BE2C (cell line): ENCODE measurements at regions not wholly inside any gene's neighbourhood (a gene's known extent, or its start where the extent isn't known, plus 50 kb on each side); places are given as distances from the start of the nearest gene placed in this dataset.

ENCODE experiments used
- DNase-seq: peaks from one replicate; pipeline ENCODE4 v3.0.0-alpha.2; 2020
- H3K27me3 ChIP-seq: fragments of 250-450 bp; sonication (Bioruptor Pico); 2 replicates; pipeline ENCODE4 v1.5.1; 2020; ENCODE audit warnings: mild to moderate bottlenecking
- H3K36me3 ChIP-seq: fragments of 250-450 bp; sonication (Bioruptor Pico); 2 replicates; pipeline ENCODE4 v1.5.1; 2020; ENCODE audit warnings: mild to moderate bottlenecking
- H3K4me1 ChIP-seq: fragments of 250-450 bp; sonication (Bioruptor Pico); 2 replicates; pipeline ENCODE4 v1.5.1; 2020
- H3K4me3 ChIP-seq: 2 replicates; pipeline ENCODE4 v1.5.1; 2011; ENCODE audit warnings: low read depth, low read length
- H3K9me3 ChIP-seq: fragments of 250-450 bp; sonication (Bioruptor Pico); 2 replicates; pipeline ENCODE4 v1.5.1; 2020
- TF ChIP-seq, protein P1 (sequence below): IDR thresholded peaks from 2 replicates; pipeline ENCODE4 v1.5.1; 2012; ENCODE audit warnings: mild to moderate bottlenecking, low read depth, low read length

DNA sequence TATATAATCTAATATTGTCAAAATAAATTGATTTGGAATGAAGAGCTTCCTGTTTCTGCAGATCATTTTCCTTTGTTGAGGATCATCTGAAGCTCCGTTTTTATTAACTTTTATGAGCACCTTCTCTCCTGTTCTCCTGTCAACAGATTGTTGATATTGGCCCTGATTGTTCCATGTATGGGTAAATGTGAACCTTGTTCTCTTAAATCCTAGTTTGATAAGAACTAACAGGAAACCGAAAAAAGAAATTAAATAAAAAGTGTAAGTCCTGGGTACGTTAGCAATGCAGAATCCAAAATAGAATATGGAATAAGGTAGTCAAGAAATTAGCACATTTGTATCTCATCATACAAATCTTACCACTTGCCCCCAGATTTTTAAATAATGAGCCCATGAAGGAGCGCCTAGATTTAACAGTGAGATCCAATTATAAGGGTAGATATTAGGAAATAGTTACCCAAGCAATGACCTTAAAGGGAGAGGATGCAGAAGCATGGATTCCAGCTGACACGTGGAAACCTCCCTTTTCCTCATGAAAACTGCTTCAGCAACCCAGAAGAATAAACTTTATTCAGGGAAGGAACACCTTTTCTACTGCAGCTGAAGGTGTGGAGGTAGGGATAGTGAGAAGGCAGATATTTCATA is 80.8 kb upstream of the PIK3R1 start:
- Histone ChIP-seq H3K9me3 (no peaks in the 10 kb centered on the region), H3K4me1 (no peaks in the 10 kb centered on the region), H3K4me3 (no peak overlapping the region), H3K36me3 (no peaks in the 10 kb centered on the region), H3K27me3 (no peaks in the 10 kb centered on the region)
- no peak for DNase-seq
- TF ChIP-seq, protein P1, sequence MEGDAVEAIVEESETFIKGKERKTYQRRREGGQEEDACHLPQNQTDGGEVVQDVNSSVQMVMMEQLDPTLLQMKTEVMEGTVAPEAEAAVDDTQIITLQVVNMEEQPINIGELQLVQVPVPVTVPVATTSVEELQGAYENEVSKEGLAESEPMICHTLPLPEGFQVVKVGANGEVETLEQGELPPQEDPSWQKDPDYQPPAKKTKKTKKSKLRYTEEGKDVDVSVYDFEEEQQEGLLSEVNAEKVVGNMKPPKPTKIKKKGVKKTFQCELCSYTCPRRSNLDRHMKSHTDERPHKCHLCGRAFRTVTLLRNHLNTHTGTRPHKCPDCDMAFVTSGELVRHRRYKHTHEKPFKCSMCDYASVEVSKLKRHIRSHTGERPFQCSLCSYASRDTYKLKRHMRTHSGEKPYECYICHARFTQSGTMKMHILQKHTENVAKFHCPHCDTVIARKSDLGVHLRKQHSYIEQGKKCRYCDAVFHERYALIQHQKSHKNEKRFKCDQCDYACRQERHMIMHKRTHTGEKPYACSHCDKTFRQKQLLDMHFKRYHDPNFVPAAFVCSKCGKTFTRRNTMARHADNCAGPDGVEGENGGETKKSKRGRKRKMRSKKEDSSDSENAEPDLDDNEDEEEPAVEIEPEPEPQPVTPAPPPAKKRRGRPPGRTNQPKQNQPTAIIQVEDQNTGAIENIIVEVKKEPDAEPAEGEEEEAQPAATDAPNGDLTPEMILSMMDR = no peak

DNA sequence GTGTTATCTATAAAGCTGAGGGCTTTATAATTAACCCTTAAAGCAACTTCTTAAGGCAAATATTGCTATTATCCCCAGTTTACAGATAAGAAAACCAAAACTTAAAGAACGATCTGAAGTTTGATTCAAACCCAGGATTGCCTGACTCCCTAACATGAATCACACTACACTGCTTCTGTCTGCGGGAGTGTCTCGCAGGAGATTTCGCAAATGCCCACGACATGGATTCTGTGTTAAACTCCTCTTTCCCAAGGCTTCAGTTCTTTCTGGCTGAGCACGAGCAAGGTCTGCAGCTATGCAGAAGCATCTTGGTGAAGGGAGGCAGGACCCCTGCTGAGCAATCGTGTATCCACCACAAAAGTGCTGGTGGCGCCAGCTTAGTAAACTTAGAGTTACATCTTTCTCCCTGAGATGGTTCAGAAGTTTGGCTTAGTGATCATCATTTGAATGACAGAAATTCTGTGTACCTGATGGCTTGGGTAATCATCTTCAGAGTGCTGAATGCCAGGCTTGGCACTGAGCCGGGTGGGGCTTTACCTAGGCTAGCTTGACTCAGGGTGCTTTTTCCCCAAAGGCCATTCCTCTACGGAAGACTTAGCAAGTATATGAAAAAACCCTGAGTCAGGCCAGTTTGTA is 81.4 kb upstream of the PIK3R1 start:
- Histone ChIP-seq H3K36me3 (no peaks in the 10 kb centered on the region), H3K4me3 (no peak overlapping the region), H3K27me3 (no peaks in the 10 kb centered on the region), H3K4me1 (no peaks in the 10 kb centered on the region), H3K9me3 (no peaks in the 10 kb centered on the region)
- TF ChIP-seq, protein P1 = no peak
- DNase-seq = no peak

DNA sequence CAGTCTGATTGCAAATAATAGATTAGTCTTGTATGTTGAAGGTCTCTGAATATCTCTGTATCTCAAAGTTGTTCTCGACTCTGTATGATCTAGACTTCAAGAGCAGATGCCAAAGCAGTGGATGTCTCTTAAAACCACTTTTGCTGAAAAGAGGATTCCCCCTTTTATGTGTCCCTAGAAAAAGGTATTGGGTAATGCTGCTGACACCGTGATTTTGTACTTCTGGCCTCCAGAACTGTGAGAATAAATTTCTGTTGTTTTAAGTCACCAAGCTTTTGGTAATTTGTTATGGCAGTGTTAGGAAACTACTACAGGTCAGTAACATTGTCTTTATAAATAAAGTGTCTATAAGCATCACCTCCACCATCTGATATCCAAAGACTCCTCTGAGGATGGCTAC is 85.3 kb upstream of the PIK3R1 start:
- no peaks in the 10 kb centered on the region for H3K4me1 ChIP-seq
- H3K36me3 ChIP-seq = no peaks in the 10 kb centered on the region
- no peak for DNase-seq
- TF ChIP-seq, protein P1 = no peak
- H3K27me3 ChIP-seq = no peaks in the 10 kb centered on the region
- H3K9me3 ChIP-seq = no peaks in the 10 kb centered on the region
- no peak overlapping the region for H3K4me3 ChIP-seq

DNA sequence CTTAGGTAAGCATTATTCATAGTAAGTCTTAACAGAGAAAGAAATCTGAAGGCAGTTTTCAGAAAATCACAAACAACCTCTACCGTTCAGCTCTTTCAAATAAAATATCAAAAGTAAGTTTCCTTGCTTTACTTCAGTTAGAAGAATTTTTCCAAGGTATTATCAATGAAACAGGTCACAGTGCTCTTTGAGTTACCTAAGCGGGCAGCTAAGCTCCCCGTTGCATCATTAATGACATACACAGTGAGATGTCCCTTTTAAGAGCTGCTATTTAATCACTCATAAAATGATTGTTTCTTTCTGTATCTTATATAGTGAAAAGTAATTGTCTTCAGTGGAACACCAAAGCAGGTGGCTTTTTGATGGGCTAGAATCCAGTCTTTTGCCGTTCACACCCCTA is 86.2 kb upstream of the PIK3R1 start:
- no peak overlapping the region for H3K4me3 ChIP-seq
- H3K27me3 ChIP-seq = no peaks in the 10 kb centered on the region
- TF ChIP-seq, protein P1 = no peak
- no peaks in the 10 kb centered on the region for H3K4me1 ChIP-seq
- DNase-seq = no peak
- no peaks in the 10 kb centered on the region for H3K9me3 ChIP-seq
- no peaks in the 10 kb centered on the region for H3K36me3 ChIP-seq

DNA sequence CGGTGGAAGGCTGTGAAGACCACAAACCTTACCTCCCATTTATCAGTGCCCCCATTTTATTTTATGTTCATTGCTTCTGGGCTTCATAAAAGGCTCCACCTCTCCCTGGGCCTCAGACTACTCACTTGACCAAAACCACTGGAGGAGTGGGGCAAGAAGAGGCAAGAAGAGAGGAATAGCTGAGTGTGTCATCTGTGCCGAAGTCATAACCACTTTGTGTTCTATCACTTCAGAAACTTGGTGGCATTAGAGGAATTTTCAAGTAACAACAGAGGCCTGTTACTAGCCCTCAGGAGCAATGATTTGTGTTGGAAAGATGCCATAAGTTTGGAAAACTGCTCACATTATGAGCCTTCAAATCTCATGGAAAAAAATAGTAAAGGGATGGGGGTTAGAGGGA is 88.7 kb upstream of the PIK3R1 start:
- H3K4me3 ChIP-seq = no peak overlapping the region
- H3K9me3 ChIP-seq = no peaks in the 10 kb centered on the region

More for the DNA sequence above, 88.7 kb upstream of the PIK3R1 start:
- no peak for DNase-seq
- H3K36me3 ChIP-seq = no peaks in the 10 kb centered on the region
- TF ChIP-seq, protein P1 = no peak
- no peaks in the 10 kb centered on the region for H3K27me3 ChIP-seq
- H3K4me1 ChIP-seq = no peaks in the 10 kb centered on the region
